ACC112 (cell line): ENCODE measurements at regions not wholly inside any gene's neighbourhood (a gene's known extent, or its start where the extent isn't known, plus 50 kb on each side); places are given as distances from the start of the nearest gene placed in this dataset.

Experiments used
- H2AFZ ChIP-seq: fragments of 200-600 bp; sonication (generic); one replicate; pipeline ENCODE4 v1.6.0; 2017; ENCODE audit warnings: antibody characterized with exemption, low read length; ENCODE audit not compliant: unreplicated experiment
- H3K27ac ChIP-seq: fragments of 200-600 bp; sonication (generic); 2 replicates; pipeline ENCODE4 v1.5.1; 2014; ENCODE audit warnings: low read depth, mild to moderate bottlenecking, antibody characterized with exemption, low read length, moderate library complexity
- H3K27me3 ChIP-seq: fragments of 200-600 bp; sonication (generic); 2 replicates; pipeline ENCODE4 v1.6.1; 2014; ENCODE audit warnings: mild to moderate bottlenecking, antibody characterized with exemption, low read length, moderate library complexity, mixed read lengths; ENCODE audit not compliant: insufficient read depth
- H3K36me3 ChIP-seq: fragments of 200-600 bp; sonication (generic); 2 replicates; pipeline ENCODE4 v1.6.1; 2016; ENCODE audit warnings: mild to moderate bottlenecking, antibody characterized with exemption, low read length, moderate library complexity, mixed read lengths; ENCODE audit not compliant: insufficient read depth
- H3K4me1 ChIP-seq: fragments of 200-600 bp; sonication (generic); one replicate; pipeline ENCODE4 v1.6.1; 2016; ENCODE audit warnings: low read length, mixed read lengths; ENCODE audit not compliant: insufficient read depth, unreplicated experiment, control insufficient read depth
- H3K4me3 ChIP-seq: fragments of 200-600 bp; sonication (generic); 2 replicates; pipeline ENCODE4 v1.5.1; 2014; ENCODE audit warnings: mild to moderate bottlenecking, low read depth, low read length
- H3K79me2 ChIP-seq: fragments of 200-600 bp; sonication (generic); one replicate; pipeline ENCODE4 v1.6.0; 2016; ENCODE audit warnings: low read length; ENCODE audit not compliant: control insufficient read depth, unreplicated experiment, insufficient read depth

GRCh38 chr9:107810461-107810961, 320.9 kb upstream of the KLF4 start:
- H3K4me3 ChIP-seq: no peak overlapping the region
- H3K79me2 ChIP-seq: no peaks in the 10 kb centered on the region
- no peaks in the 10 kb centered on the region for H3K36me3 ChIP-seq
- H3K27me3 ChIP-seq: no peaks in the 10 kb centered on the region
- peak overlapping the region; percentile 62 for H3K27ac ChIP-seq
- peak overlapping the region; percentile 31 for H2AFZ ChIP-seq
- peaks cover 22% of the 10 kb centered on the region for H3K4me1 ChIP-seq

- H3K79me2 ChIP-seq: no peaks in the 10 kb centered on the region
- H3K4me1 ChIP-seq: peaks cover 22% of the 10 kb centered on the region
- peak overlapping the region; percentile 62 for H3K27ac ChIP-seq
- H3K36me3 ChIP-seq: no peaks in the 10 kb centered on the region
- H2AFZ ChIP-seq: peak overlapping the region; percentile 31
- no peak overlapping the region for H3K4me3 ChIP-seq
- H3K27me3 ChIP-seq: no peaks in the 10 kb centered on the region
These were observed 320.4 kb upstream of the KLF4 start for GRCh38 chr9:107809871-107810460.

- Histone ChIP-seq H2AFZ (no peak overlapping the region), H3K27me3 (no peaks in the 10 kb centered on the region), H3K36me3 (no peaks in the 10 kb centered on the region), H3K4me3 (no peak overlapping the region), H3K79me2 (no peaks in the 10 kb centered on the region), H3K27ac (no peak overlapping the region), H3K4me1 (peaks cover 22% of the 10 kb centered on the region)
These were observed 317.6 kb upstream of the KLF4 start for GRCh38 chr9:107807183-107807582.

GRCh38 chr9:107805201-107805600, 315.6 kb upstream of the KLF4 start:
- Histone ChIP-seq H3K4me3 (no peak overlapping the region), H2AFZ (no peak overlapping the region)

GRCh38 chr9:107794259-107794658, 304.7 kb upstream of the KLF4 start:
- no peaks in the 10 kb centered on the region for H3K36me3 ChIP-seq
- no peaks in the 10 kb centered on the region for H3K79me2 ChIP-seq
- no peak overlapping the region for H3K4me3 ChIP-seq
- H3K27ac ChIP-seq: no peak overlapping the region
- no peak overlapping the region for H2AFZ ChIP-seq
- H3K4me1 ChIP-seq: no peaks in the 10 kb centered on the region
- H3K27me3 ChIP-seq: no peaks in the 10 kb centered on the region

More at GRCh38 chr9:107805201-107805600, 315.6 kb upstream of the KLF4 start:
- H3K4me1 ChIP-seq: peaks cover 14% of the 10 kb centered on the region
- no peaks in the 10 kb centered on the region for H3K27me3 ChIP-seq
- H3K36me3 ChIP-seq: no peaks in the 10 kb centered on the region
- H3K27ac ChIP-seq: no peak overlapping the region
- H3K79me2 ChIP-seq: no peaks in the 10 kb centered on the region

GRCh38 chr9:107793541-107793940, 304.0 kb upstream of the KLF4 start:
- H3K4me3 ChIP-seq: no peak overlapping the region
- H2AFZ ChIP-seq: no peak overlapping the region
- no peaks in the 10 kb centered on the region for H3K79me2 ChIP-seq
- H3K27ac ChIP-seq: no peak overlapping the region
- no peaks in the 10 kb centered on the region for H3K27me3 ChIP-seq
- H3K4me1 ChIP-seq: no peaks in the 10 kb centered on the region
- H3K36me3 ChIP-seq: no peaks in the 10 kb centered on the region

- H3K27me3 ChIP-seq: no peaks in the 10 kb centered on the region
These were observed 303.0 kb upstream of the KLF4 start for GRCh38 chr9:107792596-107792995.

GRCh38 chr9:107792006-107792405, 302.4 kb upstream of the KLF4 start:
- no peaks in the 10 kb centered on the region for H3K79me2 ChIP-seq
- no peak overlapping the region for H3K27ac ChIP-seq
- no peaks in the 10 kb centered on the region for H3K4me1 ChIP-seq
- no peaks in the 10 kb centered on the region for H3K36me3 ChIP-seq
- H3K27me3 ChIP-seq: no peaks in the 10 kb centered on the region
- H3K4me3 ChIP-seq: no peak overlapping the region
- H2AFZ ChIP-seq: no peak overlapping the region

More at GRCh38 chr9:107792596-107792995, 303.0 kb upstream of the KLF4 start:
- H3K4me3 ChIP-seq: no peak overlapping the region
- no peaks in the 10 kb centered on the region for H3K36me3 ChIP-seq
- no peaks in the 10 kb centered on the region for H3K79me2 ChIP-seq
- H3K4me1 ChIP-seq: no peaks in the 10 kb centered on the region
- no peak overlapping the region for H3K27ac ChIP-seq
- no peak overlapping the region for H2AFZ ChIP-seq

- Histone ChIP-seq H3K27me3 (no peaks in the 10 kb centered on the region), H3K79me2 (no peaks in the 10 kb centered on the region), H3K36me3 (no peaks in the 10 kb centered on the region), H2AFZ (no peak overlapping the region), H3K4me1 (peaks cover 15% of the 10 kb centered on the region), H3K4me3 (no peak overlapping the region), H3K27ac (no peak overlapping the region)
These were observed 299.6 kb upstream of the KLF4 start for GRCh38 chr9:107789001-107789700.

- Histone ChIP-seq H3K27ac (0 out of 2 replicates have a peak overlapping the region, but pooled peaks have one; percentile 7), H2AFZ (no peak overlapping the region), H3K27me3 (no peaks in the 10 kb centered on the region), H3K36me3 (no peaks in the 10 kb centered on the region), H3K4me3 (no peak overlapping the region), H3K4me1 (peaks cover 25% of the 10 kb centered on the region), H3K79me2 (no peaks in the 10 kb centered on the region)
These were observed 297.0 kb upstream of the KLF4 start for GRCh38 chr9:107786561-107786960.
